Right lobe of liver (tissue), 6 donors: ENCODE measurements at regions not wholly inside any gene's neighbourhood (a gene's known extent, or its start where the extent isn't known, plus 50 kb on each side); places are given as distances from the start of the nearest gene placed in this dataset.

ENCODE experiments used
- ATAC-seq, 4 donors: fragments of 200-7000 bp; cut with Tn5 transposase; one replicate each; pipeline ENCODE4 v1.9.1; 2020; ENCODE audit warnings: mild to moderate bottlenecking in 4 of 4, moderate library complexity in 4 of 4
- DNase-seq, 3 donors: peaks; one replicate each; pipeline ENCODE4 v3.0.0-alpha.2; 2020
- H3K27ac ChIP-seq, 3 donors: fragments of 200-600 bp; one replicate each; pipeline ENCODE4 v1.8.0; 2022
- H3K27me3 ChIP-seq, 2 donors: fragments of 200-600 bp; one replicate each; pipeline ENCODE4 v1.8.0; 2022
- H3K36me3 ChIP-seq, 4 donors: fragments of 200-600 bp; sonication (generic) in 1 of 4; one replicate each; pipeline versions ENCODE4 v1.5.1 to v1.8.0; 2017 to 2022; ENCODE audit warnings: control low read depth in 1 of 4
- H3K4me1 ChIP-seq, 4 donors: fragments of 200-600 bp; sonication (generic) in 1 of 4; one replicate each; pipeline versions ENCODE4 v1.5.1 to v1.8.0; 2017 to 2022; ENCODE audit warnings: control low read depth in 1 of 4
- H3K4me3 ChIP-seq, 3 donors: fragments of 200-600 bp; one replicate each; pipeline ENCODE4 v1.8.0; 2022
- H3K9me3 ChIP-seq, 4 donors: fragments of 200-600 bp; sonication (generic) in 1 of 4; one replicate each; pipeline versions ENCODE4 v1.5.1 to v1.8.0; 2017 to 2022; ENCODE audit warnings: control low read depth in 1 of 4
- CTCF ChIP-seq, 4 donors: fragments of 200-600 bp in 3 of 4; fragments of 450-650 bp in 1 of 4; IDR thresholded peaks; one replicate each; pipeline versions ENCODE4 v1.5.1 to v1.8.0; 2016 to 2022; ENCODE audit warnings: antibody characterized with exemption in 4 of 4, mild to moderate bottlenecking in 2 of 4
- POLR2A ChIP-seq: fragments of 450-650 bp; IDR thresholded peaks from one replicate; pipeline ENCODE4 v1.6.1; 2017; ENCODE audit warnings: antibody characterized with exemption, mild to moderate bottlenecking
- WGBS: methylation state at CpG from one replicate; pipeline ENCODE4 v1.1.6; 2018; ENCODE audit warnings: low coverage, low lambda C conversion rate; ENCODE audit not compliant: insufficient coverage; ENCODE audit errors: missing lambda C conversion rate; 5-methylcytosine and 5-hydroxymethylcytosine counted together
- intact Hi-C, 2 donors: fragments of 100-400 bp; cut with DNase I; formaldehyde crosslinking; loops; one replicate each; pipeline versions ENCODE4 v1.11.2 to v1.14.1; 2022
- donor health status: DM: no; HTN: yes; CAD: no.
- donor health status: DM: no; HTN: no; CAD: no.
- donor health status: DM: no; HTN: no; CAD: no.
- donor health status: DM: no; HTN: yes; CAD: no.
- donor health status: DM: no; HTN: yes; CAD: no.

GRCh38 chr2:207385076-207385475, 144.7 kb upstream of the CREB1 start:
- no peaks in the 10 kb centered on the region for H3K4me1 ChIP-seq

GRCh38 chr2:207385903-207386302, 143.9 kb upstream of the CREB1 start:
- Histone ChIP-seq H3K9me3 (no peaks in the 10 kb centered on the region), H3K27me3 (no peaks in the 10 kb centered on the region), H3K4me3 (no peak overlapping the region), H3K4me1 (no peaks in the 10 kb centered on the region), H3K27ac (no peak overlapping the region), H3K36me3 (no peaks in the 10 kb centered on the region)
- no peak for DNase-seq
- no peak for TF ChIP-seq CTCF (IDR thresholded peaks at IDR 0.05)
- TF ChIP-seq POLR2A, result no peak
- intact Hi-C loops, result no loop called here
- no peak for ATAC-seq
- 55% methylated on average over 1 of the region's 1 CpG for WGBS

More at GRCh38 chr2:207385076-207385475, 144.7 kb upstream of the CREB1 start:
- no peak overlapping the region for H3K4me3 ChIP-seq
- intact Hi-C loops, result no loop called here
- no peaks in the 10 kb centered on the region for H3K9me3 ChIP-seq
- no peaks in the 10 kb centered on the region for H3K36me3 ChIP-seq
- no peak overlapping the region for H3K27ac ChIP-seq
- no peak for TF ChIP-seq CTCF (IDR thresholded peaks at IDR 0.05)
- no peak for TF ChIP-seq POLR2A
- ATAC-seq (no peak), DNase-seq (no peak)
- no peaks in the 10 kb centered on the region for H3K27me3 ChIP-seq
- WGBS, result 73% methylated on average over 1 of the region's 1 CpG

- H3K4me1 ChIP-seq, result no peaks in the 10 kb centered on the region
- no peaks in the 10 kb centered on the region for H3K9me3 ChIP-seq
- no peaks in the 10 kb centered on the region for H3K36me3 ChIP-seq
- no peak for ATAC-seq
- no peak for TF ChIP-seq CTCF (IDR thresholded peaks at IDR 0.05)
- no peak for TF ChIP-seq POLR2A
- DNase-seq, result no peak
- no peak overlapping the region for H3K4me3 ChIP-seq
- intact Hi-C loops, result no loop called here
- WGBS, result 61% methylated on average over 3 of the region's 3 CpGs
- no peak overlapping the region for H3K27ac ChIP-seq
- no peaks in the 10 kb centered on the region for H3K27me3 ChIP-seq
Observed at GRCh38 chr2:207387001-207387571, 142.7 kb upstream of the CREB1 start.

- TF ChIP-seq POLR2A (no peak), CTCF (IDR thresholded peaks at IDR 0.05) (no peak)
- 76% methylated on average over 4 of the region's 4 CpGs for WGBS
- H3K4me1 ChIP-seq, result no peaks in the 10 kb centered on the region
- H3K36me3 ChIP-seq, result no peaks in the 10 kb centered on the region
- H3K9me3 ChIP-seq, result no peaks in the 10 kb centered on the region
- DNase-seq, result no peak
- H3K27ac ChIP-seq, result no peak overlapping the region
- H3K27me3 ChIP-seq, result no peaks in the 10 kb centered on the region
- ATAC-seq, result no peak
- intact Hi-C loops, result no loop called here
- H3K4me3 ChIP-seq, result no peak overlapping the region
Observed at GRCh38 chr2:207390302-207391095, 139.3 kb upstream of the CREB1 start.
